GM18511 (cell line): ENCODE measurements at regions not wholly inside any gene's neighbourhood (a gene's known extent, or its start where the extent isn't known, plus 50 kb on each side); places are given as distances from the start of the nearest gene placed in this dataset.
"Not testable (repeated sequence)": the region's sequence is repeated elsewhere in the genome, so short reads cannot be mapped to it uniquely, and the experiment has no call there.

Experiments used
- ATAC-seq: cut with Tn5 transposase; IDR thresholded peaks from one replicate; pipeline ENCODE4 v1.9.1; 2021; ENCODE audit warnings: mild to moderate bottlenecking, moderate library complexity; ENCODE audit not compliant: unreplicated experiment

GRCh38 chrX:13188731-13189309, 131.0 kb downstream of the ATXN3L start:
- no peak for ATAC-seq

DNA sequence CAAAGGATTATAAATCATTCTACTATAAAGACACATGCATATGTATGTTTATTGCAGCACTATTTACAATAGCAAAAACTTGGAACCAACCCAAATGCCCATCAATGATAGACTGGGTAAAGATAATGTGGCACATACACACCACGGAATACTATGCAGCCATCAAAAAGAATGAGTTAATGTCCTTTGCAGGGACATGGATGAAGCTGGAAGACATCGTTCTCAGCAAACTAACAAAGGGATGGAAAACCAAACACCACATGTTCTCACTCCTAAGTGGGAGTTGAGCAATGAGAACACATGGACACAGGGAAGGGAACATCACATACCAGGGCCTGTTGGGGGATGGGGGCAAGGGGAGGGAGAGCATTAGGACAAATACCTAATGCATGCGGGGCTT, 133.2 kb downstream of the ATXN3L start:
- ATAC-seq = not testable (repeated sequence)

GRCh38 chrX:13180807-13181206, 136.4 kb upstream of the FAM9C start:
- ATAC-seq = no peak

GRCh38 chrX:13179586-13179985, 135.2 kb upstream of the FAM9C start:
- ATAC-seq = no peak

DNA sequence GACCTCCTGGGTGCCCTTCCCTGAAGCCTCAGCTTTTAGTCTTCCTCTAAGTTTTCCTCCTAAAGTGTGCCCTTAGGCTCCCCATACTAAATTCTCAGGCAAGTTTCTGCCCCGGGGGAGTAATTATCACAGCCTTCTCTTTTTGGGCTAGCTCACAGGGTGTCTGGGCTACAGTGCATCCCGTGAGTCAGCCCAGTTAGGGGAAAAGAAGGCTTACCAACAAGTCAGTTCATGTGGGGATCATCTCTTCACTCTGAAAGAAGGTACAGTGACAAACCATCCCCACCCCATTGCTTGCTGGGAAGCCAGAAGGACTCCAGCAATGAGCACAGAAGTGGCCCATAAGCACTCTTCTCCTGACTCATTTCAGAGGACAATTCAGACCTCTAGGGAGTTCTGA, 134.7 kb upstream of the FAM9C start:
- ATAC-seq = no peak

DNA sequence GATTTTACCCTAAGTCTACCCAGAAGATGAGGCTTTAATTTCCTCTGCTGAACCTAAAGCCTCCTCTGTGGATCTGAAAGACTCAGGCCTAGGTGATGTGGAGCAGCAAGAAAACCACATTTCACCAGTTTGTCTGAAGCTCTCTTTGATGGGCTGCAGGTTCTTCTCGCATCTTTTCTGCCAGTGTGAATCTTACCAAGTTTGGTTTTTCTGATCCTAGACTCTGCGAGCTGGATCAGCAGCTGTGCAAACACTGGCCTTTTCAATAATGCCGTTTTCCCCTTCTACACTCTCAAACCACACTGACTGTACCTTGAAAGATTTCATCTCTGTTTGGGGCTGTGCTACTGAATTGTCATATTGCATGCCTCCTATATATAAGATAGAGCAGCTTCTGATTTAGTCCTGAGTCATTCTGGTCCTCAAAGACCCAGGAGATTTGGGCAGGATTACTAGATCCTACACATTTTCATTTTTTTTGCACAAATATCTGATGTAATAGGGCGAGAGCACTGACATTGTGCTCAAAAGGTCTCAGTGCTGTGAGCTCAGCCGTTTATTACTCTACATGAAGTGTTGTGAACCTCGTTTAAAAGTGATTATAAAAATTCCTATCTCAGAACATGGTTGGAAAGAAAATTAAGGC, 133.6 kb upstream of the FAM9C start:
- no peak for ATAC-seq

DNA sequence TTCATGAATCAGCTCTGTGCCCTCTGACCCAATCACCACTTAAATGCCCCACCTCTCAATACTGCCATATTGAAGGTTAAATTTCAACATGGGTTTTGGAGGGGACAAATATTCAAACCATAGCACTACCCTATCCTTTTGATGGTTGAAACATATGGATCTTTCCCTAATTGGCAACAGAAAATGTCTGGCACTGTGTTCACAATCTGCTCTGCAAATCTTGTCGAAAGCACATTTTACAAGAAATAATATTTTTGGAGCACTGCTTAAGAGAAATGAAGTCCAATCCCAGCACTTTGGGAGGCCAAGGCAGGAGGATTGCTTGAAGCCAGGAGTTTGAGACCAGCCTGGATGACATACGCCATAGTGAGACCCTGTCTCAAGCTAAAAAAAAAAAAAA, 130.6 kb upstream of the FAM9C start:
- ATAC-seq = no peak

DNA sequence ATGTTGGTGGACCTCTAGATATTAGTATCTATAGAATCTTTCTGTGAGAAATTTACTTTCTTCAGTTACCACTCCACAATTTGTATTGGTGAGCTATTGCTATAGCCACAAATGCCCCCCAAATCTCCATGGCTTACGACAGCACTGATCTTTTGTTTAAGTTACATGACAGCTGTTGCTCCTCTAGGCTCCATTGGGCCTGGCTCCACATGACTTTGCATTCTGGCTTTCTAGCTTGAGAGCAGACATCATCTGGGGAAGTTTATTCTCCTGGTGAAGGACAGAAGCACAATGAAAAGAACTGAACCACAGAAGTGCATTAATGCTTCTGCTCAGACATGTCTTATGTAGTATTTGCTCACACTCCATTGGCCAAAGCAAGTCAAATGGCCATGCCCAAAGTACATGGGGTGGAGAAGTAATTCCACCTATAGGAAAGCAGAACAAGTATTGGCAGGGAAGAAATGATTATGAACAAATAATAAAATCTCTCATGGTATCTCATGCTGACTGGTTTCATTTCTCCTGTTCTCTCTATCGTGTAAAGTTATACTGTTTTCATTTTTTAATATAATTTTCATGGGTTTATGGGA, 126.6 kb upstream of the FAM9C start:
- no peak for ATAC-seq

DNA sequence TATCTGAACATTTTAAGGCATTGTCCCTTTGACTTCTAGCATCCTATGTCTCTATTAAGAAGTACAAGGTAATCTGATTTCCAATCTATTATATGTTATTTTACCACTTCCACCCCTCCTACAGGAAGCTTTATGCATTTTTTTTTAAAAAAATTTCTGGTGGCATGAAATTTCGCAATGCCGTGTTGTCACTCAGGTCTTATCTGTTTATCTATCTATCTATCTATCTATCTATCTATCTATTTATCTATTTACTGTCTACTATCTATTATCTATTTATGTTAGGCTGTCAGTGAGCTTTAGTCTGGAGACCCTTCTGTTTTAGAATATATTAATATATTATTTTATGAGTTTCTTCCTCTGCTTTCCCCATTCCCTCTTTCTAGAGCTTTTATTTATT, 125.3 kb upstream of the FAM9C start:
- ATAC-seq = no peak

- ATAC-seq = no peak
Measured at GRCh38 chrX:13168269-13168668, 123.8 kb upstream of the FAM9C start.

GRCh38 chrX:13167481-13168231, 123.2 kb upstream of the FAM9C start:
- peak; percentile 71 for ATAC-seq

DNA sequence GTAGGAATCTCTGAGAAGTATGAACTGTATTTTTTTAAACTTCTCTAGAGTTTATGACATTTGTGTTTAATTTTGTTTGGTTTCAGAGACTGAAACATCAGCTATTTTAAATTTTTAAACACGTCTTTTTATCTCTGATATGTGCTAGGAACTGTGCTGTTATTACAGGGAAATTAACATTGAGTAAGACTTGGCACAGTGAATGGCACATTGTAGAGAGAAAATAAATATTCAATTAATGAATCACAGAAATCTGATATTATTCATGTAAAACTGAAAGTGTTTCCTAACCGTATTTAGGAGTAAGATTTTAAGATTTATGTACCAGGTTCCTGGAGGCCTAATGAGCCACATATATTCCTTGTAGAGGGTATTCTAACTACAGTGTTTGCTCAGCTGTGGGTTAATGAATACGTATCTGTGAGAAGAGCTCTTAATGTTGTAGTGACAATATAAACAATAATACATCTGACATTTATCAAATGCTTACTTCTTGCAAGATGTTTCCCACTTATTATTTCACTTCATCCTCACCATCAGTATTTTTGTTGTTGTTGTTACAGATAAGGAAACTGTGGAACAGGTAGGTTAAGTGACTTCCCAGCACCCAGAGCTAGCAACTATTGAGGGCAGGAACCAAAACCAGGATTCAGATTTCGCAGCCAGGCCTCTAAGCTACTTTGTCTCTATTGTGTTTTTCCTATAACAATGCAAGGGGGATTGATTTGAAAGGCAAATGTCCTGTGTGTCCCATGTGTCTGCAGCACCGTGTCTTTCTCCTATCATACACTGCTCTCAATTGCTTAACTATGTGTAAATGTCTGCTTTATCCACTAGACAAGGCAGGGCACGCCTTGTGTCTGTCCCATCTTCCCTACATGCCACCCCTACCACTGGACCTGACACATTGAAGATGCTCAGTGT, 121.1 kb upstream of the FAM9C start:
- no peak for ATAC-seq

DNA sequence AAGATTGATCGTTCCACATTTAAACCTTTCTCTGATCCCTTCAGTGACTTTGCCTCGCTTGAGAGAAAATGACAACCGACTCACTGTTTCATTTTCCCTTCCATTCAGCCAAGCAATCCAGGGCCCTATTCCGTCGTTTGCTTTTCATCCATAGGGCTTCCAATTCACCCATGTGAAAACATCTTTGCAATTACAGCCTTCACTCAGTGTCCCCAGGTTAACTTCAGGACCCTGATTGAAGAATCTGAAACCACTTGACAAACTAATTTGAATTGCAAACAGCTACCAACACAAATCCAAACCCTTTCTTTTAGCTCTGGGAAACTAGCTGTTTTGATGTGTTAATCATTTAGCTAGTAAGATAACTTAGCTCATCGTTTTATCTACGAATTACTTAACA, 120.2 kb upstream of the FAM9C start:
- ATAC-seq = no peak

DNA sequence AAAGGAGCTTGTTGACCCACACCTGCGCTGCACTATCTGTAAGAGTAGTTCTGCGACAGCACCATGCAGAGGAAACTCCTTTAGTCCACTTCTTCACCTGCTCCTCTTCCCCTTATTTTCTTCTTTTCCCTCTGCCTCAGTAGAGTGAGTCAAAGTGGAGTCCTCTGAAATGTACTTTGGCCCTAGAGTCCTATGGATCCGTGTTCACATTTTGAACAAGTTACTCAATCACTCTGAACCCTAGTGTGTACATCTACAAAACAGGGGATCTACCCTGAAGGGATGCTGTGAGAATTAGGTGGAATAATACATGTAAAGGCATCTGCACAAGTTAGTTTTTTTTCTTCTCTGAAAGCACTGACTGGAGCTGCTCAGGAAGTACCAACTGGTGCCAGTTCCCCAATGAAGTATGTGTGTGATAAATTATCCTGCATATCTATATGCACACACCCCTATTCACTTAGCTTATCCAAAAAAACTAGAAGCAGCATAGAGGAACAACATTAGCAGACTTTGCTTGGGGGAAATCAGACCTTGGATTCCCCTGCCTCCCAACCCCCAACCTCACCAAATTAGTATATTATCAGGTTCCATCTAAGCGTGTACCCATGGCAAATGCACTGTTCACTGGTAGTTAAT, 118.5 kb upstream of the FAM9C start:
- ATAC-seq = no peak

GRCh38 chrX:13159886-13160285, 115.5 kb upstream of the FAM9C start:
- ATAC-seq = no peak

DNA sequence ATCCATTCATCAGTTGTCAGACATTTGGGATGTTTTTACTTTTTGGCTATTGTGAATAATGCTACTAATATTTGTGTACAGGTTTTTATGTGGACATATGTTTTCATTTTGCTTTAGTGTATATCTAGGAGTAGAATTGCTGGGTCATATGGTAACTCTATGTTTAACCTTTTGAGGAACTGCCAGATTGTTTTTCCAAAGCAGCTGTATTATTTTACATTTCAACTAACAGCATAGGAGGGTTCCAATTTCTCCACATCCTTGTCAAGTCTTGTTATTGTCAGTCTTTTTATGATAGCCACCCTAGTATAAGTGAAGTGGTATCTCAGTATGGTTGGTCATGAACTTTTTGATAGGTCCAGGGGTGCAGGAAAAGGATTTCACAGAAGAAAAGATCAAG, 114.5 kb upstream of the FAM9C start:
- no peak for ATAC-seq

DNA sequence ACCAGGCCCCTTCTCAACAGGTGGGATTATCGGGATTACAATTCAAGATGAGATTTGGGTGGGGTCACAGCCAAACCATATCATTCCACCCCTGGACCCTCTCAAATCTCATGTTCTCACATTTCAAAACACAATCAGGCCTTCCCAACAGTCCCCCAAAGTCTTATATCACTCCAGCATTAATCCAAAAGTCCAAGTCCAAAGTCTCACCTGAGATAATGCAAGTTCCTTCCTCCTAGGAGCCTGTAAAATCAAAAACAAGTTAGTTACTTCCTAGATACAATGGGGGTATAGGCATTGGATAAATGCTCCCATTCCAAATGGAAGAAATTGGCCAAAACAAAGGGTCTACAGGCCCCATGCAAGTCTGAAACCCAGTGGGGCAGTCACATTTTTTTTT, 111.1 kb upstream of the FAM9C start:
- ATAC-seq = not testable (repeated sequence)

- ATAC-seq = no peak
Measured at GRCh38 chrX:13153796-13154195, 109.4 kb upstream of the FAM9C start.

GRCh38 chrX:13152518-13153185, 108.2 kb upstream of the FAM9C start:
- ATAC-seq = no peak
